ENCODE measurements at regions not wholly inside any gene's neighbourhood (a gene's known extent, or its start where the extent isn't known, plus 50 kb on each side); places are given as distances from the start of the nearest gene placed in this dataset.

DNA sequence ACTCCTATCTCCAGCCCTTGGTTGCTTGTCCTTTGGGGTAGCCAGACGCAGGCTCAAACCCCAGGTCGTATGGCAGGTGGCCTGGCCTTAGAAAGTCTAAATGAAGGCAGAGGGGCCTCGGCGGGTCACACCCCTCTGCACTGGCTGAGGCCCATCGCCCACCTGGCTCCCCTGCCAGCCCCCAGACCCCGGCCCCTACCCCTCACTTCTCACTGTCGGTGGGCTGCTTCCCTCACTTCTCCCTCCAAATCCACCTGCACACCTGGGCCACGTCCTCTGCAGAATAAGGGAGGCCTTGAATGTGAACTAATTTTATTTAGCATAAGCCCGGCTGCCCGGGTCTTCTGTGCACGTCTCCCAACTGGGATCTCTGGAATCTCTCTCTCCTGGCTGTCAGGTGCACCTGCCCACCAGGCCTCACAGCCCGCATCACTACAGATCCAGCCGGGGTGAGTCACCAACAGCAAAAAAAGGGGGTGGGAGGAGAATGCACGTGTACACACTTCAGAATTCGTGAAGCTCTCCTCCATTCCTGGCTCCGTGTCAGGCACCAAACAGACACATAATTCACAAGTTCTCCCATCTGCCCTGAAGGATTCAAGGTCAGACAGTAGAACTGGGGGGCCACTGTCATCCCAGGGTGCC lies 107.5 kb upstream of the SIM2 start:
- TF ChIP-seq CTCF (IDR thresholded peaks at IDR 0.05; ENCODE audit: poor library complexity) (no peak), EZH2 (IDR thresholded peaks at IDR 0.05; ENCODE audit: borderline replicate concordance) (no peak), EZH2phosphoT487 (IDR thresholded peaks at IDR 0.05; ENCODE audit: low read depth, severe bottlenecking, unreplicated experiment) (no peak)
